H1 (cell line): ENCODE measurements at regions not wholly inside any gene's neighbourhood (a gene's known extent, or its start where the extent isn't known, plus 50 kb on each side); places are given as distances from the start of the nearest gene placed in this dataset.

Experiments
- CTCF ChIA-PET: fragments of 300-600 bp; sonication (Branson Sonifier 250); formaldehyde crosslinking; loops from one replicate; lab custom pipeline; 2021; ENCODE audit not compliant: partially characterized antibody; lab: Charles Lee
- POLR2A ChIA-PET: fragments of 300-600 bp; sonication (Branson Sonifier 250); formaldehyde crosslinking; loops from one replicate; lab custom pipeline; 2021; ENCODE audit warnings: inconsistent platforms; ENCODE audit not compliant: partially characterized antibody; lab: Charles Lee
- DNase-seq, 2 experiments: peaks; one replicate each; pipeline versions ENCODE4 v3.0.0 to v3.0.0-alpha.2; 2010 to 2022; ENCODE audit warnings: low spot score in 2 of 2, low read depth in 1 of 2, mixed read lengths in 1 of 2
- FAIRE-seq: peaks from 2 replicates; lab custom pipeline; 2011; peaks lifted over from hg19 to GRCh38; lab: Jason Lieb, UNC
- H2AFZ ChIP-seq: 2 replicates; pipeline ENCODE4 v1.8.1; 2012; ENCODE audit warnings: low read length, inconsistent platforms
- H2AK5ac ChIP-seq: 2 replicates; pipeline ENCODE4 v1.6.1; 2013; ENCODE audit warnings: low read depth, low read length
- H2BK120ac ChIP-seq: replicated peaks from 2 replicates; pipeline ENCODE3; 2013; ENCODE audit warnings: low read depth, low read length, inconsistent platforms
- H2BK12ac ChIP-seq: 2 replicates; pipeline ENCODE4 v1.6.1; 2013; ENCODE audit warnings: low read depth, low read length
- H2BK15ac ChIP-seq: 2 replicates; pipeline ENCODE4 v1.6.1; 2013; ENCODE audit warnings: low read length
- H2BK20ac ChIP-seq: 2 replicates; pipeline ENCODE4 v1.6.1; 2013; ENCODE audit warnings: low read length
- H2BK5ac ChIP-seq: 2 replicates; pipeline ENCODE4 v1.6.1; 2013; ENCODE audit warnings: low read depth, low read length
- H3K14ac ChIP-seq: 2 replicates; pipeline ENCODE4 v1.6.1; 2013; ENCODE audit warnings: inconsistent platforms; ENCODE audit not compliant: insufficient read length
- H3K18ac ChIP-seq: 2 replicates; pipeline ENCODE4 v1.6.1; 2013; ENCODE audit warnings: low read length; ENCODE audit errors: extremely low read depth
- H3K23ac ChIP-seq: 2 replicates; pipeline ENCODE4 v1.6.1; 2013; ENCODE audit warnings: inconsistent platforms; ENCODE audit not compliant: insufficient read length
- H3K23me2 ChIP-seq: 2 replicates; pipeline ENCODE4 v1.6.1; 2013; ENCODE audit warnings: low read depth, low read length
- H3K27ac ChIP-seq: 2 replicates; pipeline ENCODE4 v1.6.1; 2011; ENCODE audit warnings: low read depth, low read length, inconsistent platforms
- H3K27me3 ChIP-seq, 4 experiments: replicated peaks in 1 of 4; 1 replicate in 1 of 4; 2 replicates in 3 of 4; pipeline versions ENCODE4 v1.6.1 to v1.8.1; 2011 to 2013; ENCODE audit warnings: low read length in 3 of 4, mild to moderate bottlenecking in 3 of 4, inconsistent platforms in 2 of 4, mixed read lengths in 2 of 4, moderate library complexity in 1 of 4; ENCODE audit not compliant: control insufficient read depth in 3 of 4, insufficient read depth in 3 of 4; ENCODE audit errors: extremely low read depth in 1 of 4
- H3K36me3 ChIP-seq, 4 experiments: 2 replicates each; pipeline versions ENCODE4 v1.6.1 to v1.8.1; 2011 to 2013; ENCODE audit warnings: mild to moderate bottlenecking in 4 of 4, low read length in 3 of 4, moderate library complexity in 2 of 4, control low read depth in 1 of 4, inconsistent platforms in 1 of 4; ENCODE audit not compliant: insufficient read depth in 4 of 4, control insufficient read depth in 2 of 4
- H3K4ac ChIP-seq: replicated peaks from 2 replicates; pipeline ENCODE3; 2013; ENCODE audit warnings: low read length, low read depth, mixed read lengths, inconsistent platforms; ENCODE audit not compliant: insufficient read length
- H3K4me1 ChIP-seq, 4 experiments: replicated peaks in 1 of 4; 1 replicate in 1 of 4; 2 replicates in 3 of 4; pipeline versions ENCODE4 v1.6.1 to v1.8.1; 2011 to 2013; ENCODE audit warnings: low read length in 3 of 4, inconsistent platforms in 2 of 4, mixed read lengths in 1 of 4; ENCODE audit not compliant: insufficient read depth in 4 of 4, control insufficient read depth in 3 of 4
- H3K4me2 ChIP-seq, 2 experiments: 2 replicates each; pipeline versions ENCODE4 v1.6.1 to v1.8.1; 2011 to 2013; ENCODE audit warnings: low read depth in 2 of 2, low read length in 2 of 2, control low read depth in 1 of 2, inconsistent platforms in 1 of 2, mild to moderate bottlenecking in 1 of 2; ENCODE audit not compliant: insufficient read depth in 1 of 2
- H3K4me3 ChIP-seq, 4 experiments: fragments of 200-600, 300-600 bp in 1 of 4; sonication (generic), shearing (Covaris generic), sonication (Bioruptor Twin) in 1 of 4; 2 replicates each; pipeline versions ENCODE4 v1.5.1 to v1.8.1; 2011 to 2016; ENCODE audit warnings: low read length in 4 of 4, low read depth in 3 of 4, control low read depth in 2 of 4, inconsistent platforms in 2 of 4, mild to moderate bottlenecking in 2 of 4, mixed read lengths in 1 of 4, moderate library complexity in 1 of 4; ENCODE audit not compliant: insufficient read depth in 2 of 4; ENCODE audit errors: extremely low read depth in 1 of 4
- H3K56ac ChIP-seq: replicated peaks from 2 replicates; pipeline ENCODE3; 2013; ENCODE audit warnings: low read depth, mild to moderate bottlenecking, mixed read lengths, low read length, inconsistent platforms; ENCODE audit not compliant: insufficient read length
- H3K79me1 ChIP-seq: 2 replicates; pipeline ENCODE4 v1.6.1; 2013; ENCODE audit warnings: low read depth, low read length, control low read depth
- H3K79me2 ChIP-seq, 2 experiments: 2 replicates each; pipeline versions ENCODE4 v1.6.1 to v1.8.1; 2012 to 2013; ENCODE audit warnings: low read length in 2 of 2, mild to moderate bottlenecking in 2 of 2, inconsistent platforms in 1 of 2; ENCODE audit not compliant: insufficient read depth in 2 of 2, control insufficient read depth in 1 of 2
- H3K9ac ChIP-seq, 4 experiments: replicated peaks in 1 of 4; 1 replicate in 1 of 4; 2 replicates in 3 of 4; pipeline versions ENCODE4 v1.6.1 to v1.8.1; 2011 to 2013; ENCODE audit warnings: low read depth in 3 of 4, low read length in 3 of 4, control low read depth in 2 of 4, mild to moderate bottlenecking in 2 of 4, moderate library complexity in 2 of 4, inconsistent platforms in 1 of 4; ENCODE audit errors: extremely low read depth in 1 of 4
- H3K9me3 ChIP-seq, 2 experiments: 2 replicates each; pipeline versions ENCODE4 v1.6.1 to v1.8.1; 2012 to 2013; ENCODE audit warnings: mild to moderate bottlenecking in 2 of 2, moderate library complexity in 2 of 2, control low read depth in 1 of 2, inconsistent platforms in 1 of 2, low read depth in 1 of 2, low read length in 1 of 2, mixed read lengths in 1 of 2; ENCODE audit not compliant: insufficient read depth in 2 of 2
- H4K20me1 ChIP-seq, 2 experiments: replicated peaks in 1 of 2; 2 replicates each; pipeline versions ENCODE3 to v1.8.1; 2011 to 2013; ENCODE audit warnings: inconsistent platforms in 2 of 2, low read length in 2 of 2, mild to moderate bottlenecking in 1 of 2; ENCODE audit not compliant: insufficient read depth in 2 of 2, control insufficient read depth in 1 of 2
- H4K5ac ChIP-seq: 2 replicates; pipeline ENCODE4 v1.6.1; 2013; ENCODE audit warnings: low read length, low read depth, mixed read lengths, inconsistent platforms; ENCODE audit not compliant: insufficient read length
- H4K8ac ChIP-seq: 2 replicates; pipeline ENCODE4 v1.8.0; 2013; ENCODE audit warnings: mild to moderate bottlenecking, moderate library complexity, low read length, inconsistent platforms; ENCODE audit not compliant: insufficient read depth; ENCODE audit errors: extremely low read depth
- H4K91ac ChIP-seq: replicated peaks from 2 replicates; pipeline ENCODE3; 2013; ENCODE audit warnings: low read length, mixed read lengths, inconsistent platforms; ENCODE audit not compliant: insufficient read length
- BRCA1 ChIP-seq: IDR thresholded peaks from 2 replicates; pipeline ENCODE4 v1.6.1; 2012; ENCODE audit warnings: low read depth, low read length, improper control_type of control experiment
- CBX5 ChIP-seq: fragments of 300-800, 300-1000 bp; sonication (generic); IDR thresholded peaks from 2 replicates; pipeline ENCODE4 v1.7.1; 2016; ENCODE audit warnings: antibody characterized with exemption, low read length, low read depth
- CEBPB ChIP-seq: IDR thresholded peaks from 2 replicates; pipeline ENCODE4 v1.6.1; 2012; ENCODE audit warnings: low read depth, low read length
- KDM1A ChIP-seq: fragments of 200-600, 300-600 bp; sonication (generic); IDR thresholded peaks from 2 replicates; pipeline ENCODE4 v1.7.1; 2016; ENCODE audit warnings: mild to moderate bottlenecking, low read length, borderline replicate concordance
- PHF8 ChIP-seq: fragments of 200-600 bp; sonication (generic); conservative IDR thresholded peaks from 2 replicates; pipeline ENCODE4 v1.7.1; 2012; ENCODE audit warnings: low read depth, mild to moderate bottlenecking, inconsistent platforms, low read length, moderate library complexity
- POU5F1 ChIP-seq: IDR thresholded peaks from 2 replicates; pipeline ENCODE4 v1.6.1; 2011; ENCODE audit warnings: low read depth, mild to moderate bottlenecking, low read length, moderate library complexity
- SIRT6 ChIP-seq: IDR thresholded peaks from one replicate; pipeline ENCODE4 v1.7.1; 2012; ENCODE audit warnings: low read length, inconsistent platforms
- SRF ChIP-seq: IDR thresholded peaks from 2 replicates; pipeline ENCODE4 v1.6.1; 2011; ENCODE audit warnings: mild to moderate bottlenecking, low read depth, low read length, moderate library complexity
- TBP ChIP-seq: IDR thresholded peaks from 2 replicates; pipeline ENCODE4 v1.6.1; 2011; ENCODE audit warnings: low read depth, low read length, improper control_type of control experiment
- TCF12 ChIP-seq: IDR thresholded peaks from 2 replicates; pipeline ENCODE4 v1.6.1; 2011; ENCODE audit warnings: low read depth, mild to moderate bottlenecking, low read length
- TF ChIP-seq, protein P1 (sequence below): IDR thresholded peaks from 2 replicates; pipeline ENCODE4 v1.6.1; 2011; ENCODE audit warnings: low read depth, mild to moderate bottlenecking, low read length; ENCODE audit not compliant: insufficient read depth
- TF ChIP-seq, protein P2 (sequence below): IDR thresholded peaks from 2 replicates; pipeline ENCODE4 v1.6.1; 2012; ENCODE audit warnings: inconsistent platforms
- TF ChIP-seq, protein P3 (sequence below): IDR thresholded peaks from 2 replicates; pipeline ENCODE4 v1.6.1; 2012; ENCODE audit warnings: low read length, inconsistent platforms

DNA sequence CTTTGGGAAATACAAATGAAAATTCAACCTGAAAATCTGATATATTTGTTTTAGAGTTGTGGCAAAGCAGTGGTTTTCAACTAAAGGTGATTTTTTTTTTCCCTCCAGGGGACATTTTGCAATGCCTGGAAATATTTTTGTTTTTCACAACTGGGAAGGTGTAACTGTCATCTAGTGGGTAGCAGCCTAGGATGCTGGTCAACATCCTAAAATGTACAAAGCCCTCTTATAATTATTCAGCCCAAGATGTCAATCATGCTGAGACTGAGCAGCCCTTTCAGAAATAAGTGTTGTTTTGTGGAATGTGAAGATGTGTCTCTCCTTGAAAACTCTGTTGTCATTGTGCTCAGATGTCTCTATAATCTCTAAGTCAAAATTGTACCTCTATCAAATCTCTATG, 95.2 kb upstream of the NCAM2 start:
- no peak overlapping the region for H2BK15ac ChIP-seq
- H3K4me3 ChIP-seq: no peak overlapping the region
- POLR2A ChIA-PET: no interaction called here
- H3K79me2 ChIP-seq: no peaks in the 10 kb centered on the region
- no peak overlapping the region for H3K27ac ChIP-seq
- H2AFZ ChIP-seq: no peak overlapping the region
- DNase-seq (no peak), FAIRE-seq (no peak)
- no peaks in the 10 kb centered on the region for H3K27me3 ChIP-seq
- CTCF ChIA-PET: interaction anchor here (0.6 kb wide), 1 partner anchor 1912 kb away, joined by 4 read pairs; no protein-coding TSS in a partner anchor
- H2BK12ac ChIP-seq: no peak overlapping the region
- H3K56ac ChIP-seq: no peak overlapping the region
- no peak overlapping the region for H3K9ac ChIP-seq
- H2BK5ac ChIP-seq: no peak overlapping the region
- no peak overlapping the region for H2BK120ac ChIP-seq
- no peaks in the 10 kb centered on the region for H3K79me1 ChIP-seq
- no peak overlapping the region for H4K5ac ChIP-seq
- H3K4ac ChIP-seq: no peak overlapping the region
- no peak overlapping the region for H3K14ac ChIP-seq
- H4K8ac ChIP-seq: no peak overlapping the region
- H4K20me1 ChIP-seq: no peaks in the 10 kb centered on the region
- H2BK20ac ChIP-seq: no peak overlapping the region
- TF ChIP-seq TCF12 (no peak), KDM1A (no peak), POU5F1 (no peak), SRF (no peak), BRCA1 (no peak), TBP (no peak), CEBPB (no peak), SIRT6 (no peak), CBX5 (no peak), PHF8 (no peak)
- TF ChIP-seq, protein P1, sequence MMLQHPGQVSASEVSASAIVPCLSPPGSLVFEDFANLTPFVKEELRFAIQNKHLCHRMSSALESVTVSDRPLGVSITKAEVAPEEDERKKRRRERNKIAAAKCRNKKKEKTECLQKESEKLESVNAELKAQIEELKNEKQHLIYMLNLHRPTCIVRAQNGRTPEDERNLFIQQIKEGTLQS: no peak
- TF ChIP-seq, protein P2, sequence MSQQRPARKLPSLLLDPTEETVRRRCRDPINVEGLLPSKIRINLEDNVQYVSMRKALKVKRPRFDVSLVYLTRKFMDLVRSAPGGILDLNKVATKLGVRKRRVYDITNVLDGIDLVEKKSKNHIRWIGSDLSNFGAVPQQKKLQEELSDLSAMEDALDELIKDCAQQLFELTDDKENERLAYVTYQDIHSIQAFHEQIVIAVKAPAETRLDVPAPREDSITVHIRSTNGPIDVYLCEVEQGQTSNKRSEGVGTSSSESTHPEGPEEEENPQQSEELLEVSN: no peak
- TF ChIP-seq, protein P3, sequence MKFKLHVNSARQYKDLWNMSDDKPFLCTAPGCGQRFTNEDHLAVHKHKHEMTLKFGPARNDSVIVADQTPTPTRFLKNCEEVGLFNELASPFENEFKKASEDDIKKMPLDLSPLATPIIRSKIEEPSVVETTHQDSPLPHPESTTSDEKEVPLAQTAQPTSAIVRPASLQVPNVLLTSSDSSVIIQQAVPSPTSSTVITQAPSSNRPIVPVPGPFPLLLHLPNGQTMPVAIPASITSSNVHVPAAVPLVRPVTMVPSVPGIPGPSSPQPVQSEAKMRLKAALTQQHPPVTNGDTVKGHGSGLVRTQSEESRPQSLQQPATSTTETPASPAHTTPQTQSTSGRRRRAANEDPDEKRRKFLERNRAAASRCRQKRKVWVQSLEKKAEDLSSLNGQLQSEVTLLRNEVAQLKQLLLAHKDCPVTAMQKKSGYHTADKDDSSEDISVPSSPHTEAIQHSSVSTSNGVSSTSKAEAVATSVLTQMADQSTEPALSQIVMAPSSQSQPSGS: no peak
- no peak overlapping the region for H4K91ac ChIP-seq
- H3K23ac ChIP-seq: no peak overlapping the region
- H3K23me2 ChIP-seq: no peaks in the 10 kb centered on the region; the same call in 1 of the 2 replicates
- no peak overlapping the region for H2AK5ac ChIP-seq
- no peak overlapping the region for H3K18ac ChIP-seq
- no peaks in the 10 kb centered on the region for H3K9me3 ChIP-seq
- no peak overlapping the region for H3K4me2 ChIP-seq
- H3K4me1 ChIP-seq: no peaks in the 10 kb centered on the region
- H3K36me3 ChIP-seq: no peaks in the 10 kb centered on the region
